ENCODE measurements at regions not wholly inside any gene's neighbourhood (a gene's known extent, or its start where the extent isn't known, plus 50 kb on each side); places are given as distances from the start of the nearest gene placed in this dataset.

GRCh38 chr10:121332353-121332752, 265.9 kb downstream of the FGFR2 start:
- 24 to 64% (median 52%) methylated on average over 1 of the region's 1 CpG for WGBS, 5 donors
- no peaks in the 10 kb centered on the region for H3K9me3 ChIP-seq
- TF ChIP-seq POLR2AphosphoS5 (IDR thresholded peaks at IDR 0.05) (no peak), CTCF (IDR thresholded peaks at IDR 0.05) (no peak), EP300 (IDR thresholded peaks at IDR 0.05) (no peak), POLR2A (IDR thresholded peaks at IDR 0.05) (no peak)
- no peaks in the 10 kb centered on the region for H3K27me3 ChIP-seq
- H3K4me3 ChIP-seq, result no peak overlapping the region
- H3K27ac ChIP-seq, result no peak overlapping the region
- peaks cover 0 to 3% (median under 1%) of the 10 kb centered on the region in 4 donors for H3K4me1 ChIP-seq
- no peaks in the 10 kb centered on the region for H3K36me3 ChIP-seq
- no peak for DNase-seq
- intact Hi-C loops (cut with DNase I; ENCODE audit: low total_unique reads), result no loop called here

GRCh38 chr10:121332829-121333765, 265.1 kb downstream of the FGFR2 start:
- 78 to 90% (median 79%) methylated on average over 5 of the region's 5 CpGs for WGBS, 5 donors
- TF ChIP-seq CTCF (IDR thresholded peaks at IDR 0.05), result no peak
- TF ChIP-seq EP300 (IDR thresholded peaks at IDR 0.05), result no peak
- no peak for TF ChIP-seq POLR2A (IDR thresholded peaks at IDR 0.05)
- TF ChIP-seq POLR2AphosphoS5 (IDR thresholded peaks at IDR 0.05), result no peak
- intact Hi-C loops (cut with DNase I; ENCODE audit: low total_unique reads), result no loop called here

GRCh38 chr10:121335386-121335925, 262.8 kb downstream of the FGFR2 start:
- WGBS, 5 donors, result 65 to 84% (median 74%) methylated on average over 7 of the region's 7 CpGs

More at GRCh38 chr10:121332829-121333765, 265.1 kb downstream of the FGFR2 start:
- H3K27ac ChIP-seq, result no peak overlapping the region
- no peak for DNase-seq
- H3K27me3 ChIP-seq, result no peaks in the 10 kb centered on the region
- peaks cover 0 to 10% (median 6%) of the 10 kb centered on the region in 4 donors for H3K4me1 ChIP-seq
- no peak overlapping the region for H3K4me3 ChIP-seq
- no peaks in the 10 kb centered on the region for H3K36me3 ChIP-seq
- no peaks in the 10 kb centered on the region for H3K9me3 ChIP-seq

More at GRCh38 chr10:121335386-121335925, 262.8 kb downstream of the FGFR2 start:
- no peaks in the 10 kb centered on the region for H3K9me3 ChIP-seq
- no peak overlapping the region for H3K4me3 ChIP-seq
- DNase-seq, result no peak
- intact Hi-C loops (cut with DNase I; ENCODE audit: low total_unique reads), result no loop called here
- no peaks in the 10 kb centered on the region for H3K27me3 ChIP-seq
- TF ChIP-seq POLR2A (IDR thresholded peaks at IDR 0.05) (no peak), POLR2AphosphoS5 (IDR thresholded peaks at IDR 0.05) (no peak), EP300 (IDR thresholded peaks at IDR 0.05) (no peak), CTCF (IDR thresholded peaks at IDR 0.05) (no peak)
- peaks cover 0 to 16% (median 10%) of the 10 kb centered on the region in 4 donors for H3K4me1 ChIP-seq
- no peaks in the 10 kb centered on the region for H3K36me3 ChIP-seq
- no peak overlapping the region for H3K27ac ChIP-seq

All from stomach (tissue), 8 donors.